NCI-H748 treated with DMSO at 0.1 percent for 48 hours (cell line): ENCODE measurements at regions not wholly inside any gene's neighbourhood (a gene's known extent, or its start where the extent isn't known, plus 50 kb on each side); places are given as distances from the start of the nearest gene placed in this dataset.

Experiments
- DNase-seq: peaks from one replicate; lab custom pipeline; 2025; lab: John Stamatoyannopoulos, UW

DNA sequence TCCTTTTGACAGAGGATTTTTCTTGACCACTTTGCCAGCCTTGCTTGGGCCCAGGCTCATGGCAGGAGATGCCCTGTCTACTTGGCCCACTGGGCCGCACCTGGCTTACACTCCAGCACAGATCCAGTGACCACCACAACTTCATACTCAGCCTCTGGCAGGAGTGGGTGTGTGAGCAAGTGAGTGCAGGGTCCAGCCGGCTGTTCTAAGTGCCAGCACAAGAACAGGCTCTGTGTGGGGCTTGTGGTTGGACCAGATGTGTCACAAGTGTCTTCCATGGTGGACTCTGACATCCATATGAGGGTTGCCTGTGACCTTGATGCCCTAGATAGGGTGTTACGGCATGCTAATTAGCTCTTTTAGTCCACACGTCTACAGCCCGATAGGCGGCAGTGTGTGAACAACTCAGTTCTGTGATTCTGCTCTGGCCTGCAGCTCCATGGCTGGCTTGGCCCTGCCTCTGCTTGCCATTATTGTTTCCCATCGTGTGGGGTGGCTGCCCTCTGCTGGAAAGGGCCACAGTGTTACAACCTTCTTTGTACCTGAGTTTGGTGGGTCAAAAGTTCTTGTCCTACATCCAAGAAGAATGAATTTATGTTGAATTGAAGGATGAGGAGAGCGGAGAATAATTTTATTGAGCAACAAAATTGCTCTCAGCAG is 1089.1 kb downstream of the SLC6A15 start:
- DNase-seq: no peak

DNA sequence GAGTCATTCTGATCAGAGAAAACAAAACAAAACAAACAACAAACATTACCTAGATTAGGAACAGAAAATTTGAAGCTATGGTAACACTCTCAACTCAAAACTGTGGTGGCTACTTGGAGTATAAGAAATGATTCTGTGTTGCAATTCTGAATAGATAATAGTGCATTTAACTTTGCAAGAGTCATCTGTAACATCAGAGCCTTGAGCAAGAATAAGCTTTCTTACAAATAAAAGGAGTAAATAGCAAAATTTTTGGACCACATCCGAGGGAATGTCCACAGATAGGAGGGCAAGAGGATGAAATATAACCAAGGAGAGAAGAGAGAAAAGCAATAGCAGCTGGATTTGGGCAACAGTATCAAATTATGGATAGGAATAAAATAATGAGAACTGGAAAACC is 1090.6 kb downstream of the SLC6A15 start:
- no peak for DNase-seq

DNA sequence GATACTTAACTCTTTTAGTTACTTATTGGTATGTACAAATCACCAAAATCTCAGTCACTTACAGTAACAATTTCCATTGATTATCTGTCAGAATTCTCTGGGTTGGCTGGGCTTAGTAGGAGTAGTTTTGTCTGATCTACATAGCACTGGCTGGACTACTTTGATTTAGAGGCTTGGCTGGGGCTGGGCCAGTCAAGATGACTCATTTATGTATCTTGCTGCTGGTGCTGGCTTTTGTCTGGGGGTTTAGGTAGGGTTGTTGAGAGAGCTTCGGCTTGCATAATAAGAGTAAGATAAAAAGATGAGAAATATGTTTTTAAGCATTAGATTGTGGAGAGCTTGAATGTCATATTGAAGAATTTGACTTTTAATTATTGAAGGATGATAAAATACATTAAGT is 1093.7 kb downstream of the SLC6A15 start:
- no peak for DNase-seq

DNA sequence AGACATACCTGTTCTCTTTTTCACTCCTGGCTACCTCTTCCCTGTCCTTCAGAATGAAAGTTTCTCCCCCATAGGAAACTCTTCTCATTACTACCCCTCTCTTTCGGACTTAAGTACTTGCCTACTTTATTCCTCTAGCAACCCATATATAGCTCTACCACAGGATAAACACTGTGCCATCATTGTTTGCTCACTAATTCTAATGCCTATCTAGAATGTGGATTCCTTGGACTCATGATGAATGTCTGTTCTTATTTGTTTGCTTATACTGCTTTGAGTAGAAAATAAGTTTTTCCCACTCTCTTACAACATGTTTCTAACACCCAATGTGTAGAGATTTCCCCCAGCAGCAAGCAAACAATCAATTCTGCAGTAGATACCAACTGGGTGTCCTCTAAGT is 1094.9 kb downstream of the SLC6A15 start:
- DNase-seq: no peak

DNA sequence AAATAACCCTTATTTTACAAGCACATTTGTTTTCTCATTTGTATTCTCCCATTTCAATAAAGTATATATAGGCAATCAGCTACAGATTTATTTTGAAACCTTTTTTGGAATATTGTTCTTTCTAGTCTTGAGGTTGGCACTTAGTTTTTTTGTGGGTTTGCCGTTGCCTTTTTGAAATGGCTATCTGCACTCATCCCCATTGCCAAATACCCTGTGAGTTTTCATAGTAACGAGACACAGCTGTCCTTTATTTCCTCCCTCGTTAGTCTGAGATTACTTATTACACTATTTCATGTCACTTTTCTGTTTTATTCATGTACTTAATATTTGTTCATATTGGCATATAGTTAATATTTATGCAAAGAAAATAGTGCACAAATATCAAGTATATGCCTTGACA is 1104.0 kb downstream of the SLC6A15 start:
- DNase-seq: no peak

DNA sequence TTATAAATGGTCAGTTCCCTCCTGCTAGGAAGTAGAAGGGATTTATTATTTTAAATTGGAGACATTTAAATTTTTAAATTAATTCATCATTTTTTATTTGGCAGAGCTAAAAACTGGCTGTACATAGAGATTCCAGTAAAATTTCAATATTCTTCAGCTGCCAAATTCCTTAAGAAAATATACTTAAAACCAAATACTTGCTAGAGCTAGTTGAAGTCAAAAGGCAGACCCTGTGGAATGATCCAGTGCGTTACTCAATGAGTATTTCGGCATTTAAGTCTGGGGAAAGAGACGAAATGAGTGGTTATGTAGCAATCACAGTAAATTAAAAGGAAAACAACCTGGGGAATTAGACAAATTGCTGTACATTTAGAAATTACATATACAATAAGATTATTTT is 1104.7 kb downstream of the SLC6A15 start:
- DNase-seq: no peak

DNA sequence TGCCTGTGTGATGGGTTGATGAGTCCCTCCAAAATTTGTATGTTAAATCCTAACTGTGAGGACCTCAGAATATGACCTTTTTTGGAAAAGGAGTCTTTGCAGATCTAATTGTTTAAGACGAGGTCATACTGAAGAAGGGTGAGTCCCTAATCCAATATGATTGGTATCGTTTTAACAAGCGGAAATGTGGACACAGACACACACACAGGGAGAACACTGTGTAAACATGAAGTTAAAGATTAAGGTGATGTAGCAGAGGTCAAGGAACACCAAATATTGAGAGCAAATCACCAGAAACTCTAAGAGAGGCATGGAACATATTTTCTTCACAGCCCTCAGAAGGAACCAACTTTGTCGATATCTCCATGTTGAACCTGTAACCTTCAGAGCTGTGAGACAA is 1106.7 kb downstream of the SLC6A15 start:
- DNase-seq: no peak

DNA sequence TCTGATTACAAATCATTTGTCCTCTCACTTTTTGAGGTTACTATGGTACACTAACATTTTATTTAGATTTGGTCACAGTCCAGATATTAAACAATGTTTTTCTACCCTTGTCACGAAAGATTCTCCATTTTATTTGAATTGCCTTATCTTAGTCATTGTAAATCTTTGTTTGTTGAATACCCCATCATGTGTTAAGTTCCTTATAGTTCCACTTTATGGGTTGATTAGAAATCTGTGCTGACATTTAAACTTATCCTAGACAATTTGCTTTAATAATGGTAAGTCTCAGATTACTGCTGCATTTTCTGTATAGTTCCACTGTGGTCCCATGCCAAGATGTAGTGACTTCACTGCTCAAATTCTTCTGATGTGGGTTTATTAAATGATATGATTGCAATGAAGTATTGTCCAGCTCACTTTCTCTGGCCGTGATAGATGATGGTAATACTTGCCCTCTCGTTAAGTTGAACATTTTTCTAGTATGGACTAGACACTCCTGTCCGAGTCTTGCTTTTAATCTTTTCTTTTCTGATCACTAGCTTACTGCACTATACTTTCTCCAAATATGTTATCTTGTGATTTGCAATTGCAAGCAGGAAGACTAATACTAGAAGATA is 1107.3 kb downstream of the SLC6A15 start:
- no peak for DNase-seq

DNA sequence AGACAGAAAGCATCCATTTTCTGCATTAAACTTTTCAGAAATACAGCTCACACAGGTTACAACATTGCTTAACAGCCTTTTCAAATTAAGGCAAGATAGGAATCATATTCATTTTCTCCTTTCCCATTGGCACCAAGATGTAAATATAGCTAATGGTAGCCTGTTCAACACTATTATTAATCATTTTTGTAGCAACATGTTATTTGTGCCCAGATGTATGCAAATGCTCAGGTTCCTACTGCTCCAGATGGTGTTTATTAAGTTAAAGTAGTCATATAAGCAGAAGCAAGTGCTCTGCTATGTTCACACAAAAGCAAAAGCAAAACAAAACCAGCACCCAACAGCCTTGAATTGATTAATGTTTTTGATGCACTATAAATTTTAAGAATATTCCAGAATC is 1110.6 kb downstream of the SLC6A15 start:
- DNase-seq: no peak

DNA sequence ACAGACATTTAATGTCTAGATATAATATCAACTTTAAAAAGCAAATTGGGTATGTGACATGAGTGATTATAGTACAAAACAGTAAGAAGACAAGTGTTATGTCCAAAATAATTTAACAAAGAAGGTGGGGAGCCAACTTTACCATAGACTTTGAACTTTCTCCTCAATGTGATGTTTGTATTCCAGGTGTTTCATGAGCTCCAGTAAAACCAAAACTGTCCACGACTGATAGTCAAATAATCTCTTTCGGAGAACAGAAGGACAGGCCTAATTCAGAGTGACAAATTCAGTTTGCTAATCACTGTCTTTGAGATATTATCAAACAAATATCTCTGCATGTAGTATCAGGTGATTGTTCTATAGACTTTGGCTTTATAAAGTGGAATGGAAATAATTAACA is 1112.6 kb downstream of the SLC6A15 start:
- DNase-seq: no peak

DNA sequence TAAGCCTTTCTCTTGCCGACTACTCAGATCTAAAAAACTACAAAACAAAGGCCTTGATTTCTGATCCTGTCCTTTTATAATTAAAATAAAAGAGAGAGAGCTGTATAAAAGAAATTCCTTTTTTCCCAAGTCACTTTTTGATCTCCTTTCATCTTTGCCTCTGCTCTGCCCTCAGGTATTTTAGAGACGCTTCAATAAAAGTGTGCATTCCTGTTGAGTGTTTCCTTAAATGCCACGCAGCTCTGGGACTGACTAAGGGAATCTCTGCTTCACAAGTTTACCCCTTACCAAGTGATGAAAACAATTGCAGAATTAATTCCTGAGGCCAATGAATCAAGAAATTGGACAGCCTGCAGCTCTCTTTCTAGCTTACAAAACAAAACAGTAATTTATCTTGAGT is 1109.8 kb downstream of the TMTC2 start:
- DNase-seq: no peak

DNA sequence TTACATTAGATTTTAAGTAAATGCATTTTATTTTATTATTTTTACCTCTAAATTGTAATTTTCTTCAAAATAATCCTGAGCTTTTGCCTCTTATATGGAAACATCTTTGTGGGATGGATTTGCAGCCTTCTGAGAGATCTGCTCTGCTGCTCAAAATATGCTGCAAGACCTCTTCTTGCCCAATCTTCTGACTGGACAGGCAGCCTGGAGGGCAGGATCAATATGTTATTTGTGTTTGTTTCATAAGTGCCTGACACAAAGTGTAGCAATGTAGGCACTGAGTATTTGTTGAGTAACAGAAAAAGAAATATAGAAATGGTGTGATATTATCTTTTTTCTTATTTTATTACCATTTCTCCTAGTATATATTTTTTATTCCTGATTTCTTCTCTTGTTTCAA is 1106.9 kb downstream of the TMTC2 start:
- DNase-seq: no peak

DNA sequence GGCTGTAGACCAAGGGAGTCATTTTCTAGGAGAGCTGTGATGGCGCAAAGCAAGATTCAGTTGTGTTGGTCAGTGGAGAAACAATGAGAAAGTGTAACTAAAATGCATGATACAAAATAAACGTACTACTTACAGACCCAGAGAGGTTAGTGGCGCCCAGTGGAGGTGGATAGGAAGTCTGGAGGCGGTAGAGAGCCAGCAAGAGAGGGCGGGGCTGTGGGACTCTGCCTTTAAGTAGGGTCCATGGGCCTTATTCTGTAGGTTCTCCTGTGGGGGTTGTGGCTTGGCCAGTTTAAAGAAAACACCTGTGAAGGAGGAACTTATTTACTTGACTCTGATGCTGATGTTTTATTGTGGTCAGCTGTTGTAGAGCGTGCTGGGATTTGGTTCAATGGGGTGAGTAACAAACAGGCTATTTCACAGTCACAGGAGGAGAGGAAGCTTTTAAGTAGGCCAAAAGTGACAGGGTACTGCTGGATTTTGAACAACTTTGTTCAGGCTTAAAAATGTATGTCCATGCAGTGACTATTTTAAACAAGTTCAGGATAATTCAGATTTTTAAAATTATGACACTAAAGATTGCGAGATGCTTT is 1097.7 kb downstream of the TMTC2 start:
- no peak for DNase-seq

DNA sequence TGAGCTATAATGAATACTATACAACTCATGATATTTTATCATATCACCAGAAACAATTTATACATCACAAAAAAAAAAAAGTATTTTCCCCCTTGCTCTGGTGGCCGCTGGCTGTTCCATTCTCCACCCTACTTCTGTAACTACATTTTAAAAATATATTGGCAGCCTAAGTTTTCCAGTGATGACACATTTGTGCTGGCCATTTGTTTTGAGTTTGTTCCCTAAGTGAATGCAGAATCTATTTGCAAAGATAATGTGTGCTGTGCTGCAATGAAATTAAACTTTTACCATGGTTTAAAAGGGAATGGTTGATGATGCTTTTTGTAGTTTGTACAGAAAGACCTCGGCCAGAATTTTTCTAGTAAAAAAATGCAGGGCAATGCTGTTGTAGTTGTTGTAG is 1092.8 kb downstream of the TMTC2 start:
- no peak for DNase-seq

DNA sequence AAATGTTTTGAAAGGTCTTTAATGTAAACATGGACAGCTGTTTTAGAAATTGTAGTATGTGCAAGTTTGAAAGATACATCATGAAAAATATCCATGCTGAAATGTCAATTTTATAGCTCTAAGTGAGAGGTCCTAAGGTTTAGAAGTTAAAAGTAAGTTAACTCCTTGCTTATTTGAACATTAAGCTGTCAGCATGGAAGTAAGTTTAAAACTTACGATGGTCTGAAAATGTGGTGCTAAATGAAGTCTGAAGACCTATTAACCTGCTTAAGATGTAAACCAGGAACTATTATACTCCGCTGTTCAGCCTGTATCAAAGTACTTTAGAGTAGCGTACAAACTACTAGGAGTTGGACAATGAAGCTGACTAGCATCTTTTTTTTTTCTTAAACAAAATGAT is 1082.4 kb downstream of the TMTC2 start:
- DNase-seq: no peak

DNA sequence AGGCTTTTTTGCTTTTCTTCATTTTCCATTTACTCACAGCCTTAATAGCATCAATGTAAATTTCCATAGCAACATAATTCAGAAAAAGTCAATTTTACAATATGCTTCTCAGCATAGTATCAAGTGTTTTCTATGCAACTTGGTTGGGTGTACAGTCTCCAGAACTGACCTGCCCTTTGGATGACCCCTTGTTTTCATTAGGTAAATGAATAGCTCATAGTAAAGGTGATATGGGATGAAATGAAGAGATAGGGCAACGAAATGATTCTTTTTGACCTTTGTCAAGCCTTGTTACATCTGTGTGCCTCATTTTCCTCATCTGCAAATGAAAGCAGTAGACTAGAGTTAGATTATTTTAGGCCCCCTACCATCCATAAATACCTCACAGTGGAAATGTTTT is 1081.0 kb downstream of the TMTC2 start:
- DNase-seq: no peak

DNA sequence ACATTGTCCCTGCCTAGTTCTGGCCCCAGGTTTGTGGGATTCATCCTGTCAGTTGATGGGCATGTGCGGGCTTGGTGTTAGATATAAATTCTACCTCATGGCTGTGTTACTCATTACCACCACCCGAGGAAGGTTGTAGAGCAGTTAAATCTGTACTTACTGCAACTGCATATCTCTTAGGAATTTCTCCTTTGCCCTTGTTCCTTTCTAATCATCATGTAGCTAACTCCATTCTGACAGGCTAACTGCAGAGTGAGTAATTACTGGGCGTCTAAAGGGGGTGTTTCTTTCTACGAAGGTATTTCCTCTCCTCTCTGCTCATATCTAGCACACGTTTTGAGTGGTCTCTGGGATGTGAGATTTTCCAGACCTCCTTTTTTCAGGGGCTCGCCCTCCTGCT is 1076.7 kb downstream of the TMTC2 start:
- no peak for DNase-seq

DNA sequence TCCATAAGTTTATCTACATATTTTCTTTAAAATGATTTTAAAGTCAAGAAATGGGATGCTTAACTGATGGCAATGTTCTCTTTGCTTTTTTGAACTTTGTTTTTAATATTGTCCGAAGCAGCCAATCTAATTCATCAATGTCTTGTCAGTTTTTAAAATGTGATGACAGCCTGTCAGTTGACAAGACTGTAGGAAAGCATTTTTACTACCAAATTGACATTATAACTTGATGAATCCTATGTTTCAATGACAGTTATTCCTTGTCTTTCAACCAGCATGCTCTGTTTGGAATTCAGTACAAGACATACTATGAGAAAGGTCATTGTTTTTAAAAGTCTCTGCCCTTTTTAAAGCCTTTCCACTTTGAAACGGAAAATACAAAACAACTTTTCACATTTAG is 1073.2 kb downstream of the TMTC2 start:
- DNase-seq: no peak

DNA sequence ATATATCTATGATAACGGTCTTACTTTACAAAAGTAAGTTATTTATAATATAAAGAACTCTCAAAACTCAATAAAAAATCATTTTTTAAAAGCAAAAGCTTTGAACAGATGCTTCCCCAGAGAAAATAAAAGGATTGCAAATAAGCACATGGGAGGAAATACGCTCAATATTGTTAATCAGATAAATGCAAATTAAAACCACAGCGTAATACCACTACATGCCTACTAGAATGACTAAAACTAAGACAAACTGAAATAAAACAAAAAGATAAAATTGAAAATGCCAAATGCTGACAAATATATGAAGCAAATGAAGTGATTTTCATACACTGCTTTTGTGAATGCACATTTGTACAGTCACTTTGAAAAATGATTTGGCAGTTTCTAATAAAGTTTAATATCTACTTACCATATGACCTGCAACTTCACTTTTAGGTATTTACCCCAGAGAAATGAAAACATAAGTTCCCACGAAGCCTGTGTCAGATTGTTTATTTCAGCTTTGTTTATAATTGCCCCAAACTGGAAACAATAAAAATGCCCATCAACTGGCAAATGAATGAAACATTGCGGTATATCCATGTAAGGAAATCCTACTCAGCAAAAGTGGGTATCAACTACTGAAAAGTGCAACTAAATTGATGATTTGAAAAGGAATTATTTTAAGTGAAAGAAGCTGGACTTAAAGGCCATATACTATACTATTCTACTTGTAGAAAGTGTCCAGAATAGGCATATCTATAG is 1072.4 kb downstream of the TMTC2 start:
- DNase-seq: no peak

DNA sequence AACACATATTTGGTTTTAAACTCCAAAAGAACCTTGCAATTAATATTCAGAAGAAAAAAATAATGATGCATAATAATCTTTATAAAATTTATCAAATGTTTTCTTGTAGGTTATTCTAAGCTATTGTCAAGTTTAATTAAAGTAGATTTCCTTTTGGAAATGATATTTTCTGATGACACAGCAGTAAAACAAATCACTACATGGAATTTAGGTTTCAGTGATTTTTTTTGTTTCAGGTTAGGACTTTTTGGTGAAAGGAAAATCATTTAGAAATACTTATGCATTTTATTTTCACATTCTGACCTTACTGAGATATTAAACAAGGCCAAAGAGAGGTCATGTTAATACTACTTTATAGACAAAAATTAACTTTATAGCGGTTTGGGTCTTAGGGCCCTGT is 1067.2 kb downstream of the TMTC2 start:
- DNase-seq: no peak

DNA sequence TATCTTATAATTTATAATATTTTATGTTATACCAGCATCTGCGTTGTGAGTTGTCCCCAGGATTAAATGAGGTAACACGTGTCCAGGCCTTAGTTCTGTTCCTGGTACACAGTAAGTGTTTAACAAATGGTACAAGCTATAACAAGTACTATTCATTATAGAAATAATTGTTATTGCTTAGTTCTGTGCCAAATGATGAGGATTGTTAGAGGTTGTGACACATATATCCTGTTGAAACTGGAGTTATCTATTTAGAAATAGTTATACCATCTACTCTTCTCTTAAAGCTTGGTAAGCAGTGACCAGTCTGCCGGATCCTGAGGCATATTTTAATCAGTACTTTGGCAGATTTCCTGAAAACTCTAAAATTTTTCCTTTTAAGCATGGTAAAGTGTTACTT is 1066.5 kb downstream of the TMTC2 start:
- no peak for DNase-seq

DNA sequence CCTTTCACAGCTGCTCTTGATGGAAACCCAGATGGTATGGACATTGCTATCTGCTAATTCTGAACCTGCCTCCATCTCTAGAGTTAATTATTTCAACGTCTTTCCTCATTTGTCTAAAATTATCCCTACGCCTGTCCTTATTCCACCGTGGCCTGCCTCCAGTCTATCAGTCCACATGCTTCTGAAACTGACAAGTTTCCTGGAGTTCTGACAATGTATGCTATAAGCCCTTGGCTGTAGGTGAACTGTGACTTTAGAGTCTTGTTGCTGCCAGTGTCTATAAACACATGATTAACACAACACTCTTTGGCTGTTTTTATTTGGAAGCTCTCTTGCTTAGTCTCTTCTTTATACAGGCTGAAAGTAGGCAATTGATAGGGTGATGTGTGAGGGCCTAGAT is 1052.9 kb downstream of the TMTC2 start:
- DNase-seq: no peak

DNA sequence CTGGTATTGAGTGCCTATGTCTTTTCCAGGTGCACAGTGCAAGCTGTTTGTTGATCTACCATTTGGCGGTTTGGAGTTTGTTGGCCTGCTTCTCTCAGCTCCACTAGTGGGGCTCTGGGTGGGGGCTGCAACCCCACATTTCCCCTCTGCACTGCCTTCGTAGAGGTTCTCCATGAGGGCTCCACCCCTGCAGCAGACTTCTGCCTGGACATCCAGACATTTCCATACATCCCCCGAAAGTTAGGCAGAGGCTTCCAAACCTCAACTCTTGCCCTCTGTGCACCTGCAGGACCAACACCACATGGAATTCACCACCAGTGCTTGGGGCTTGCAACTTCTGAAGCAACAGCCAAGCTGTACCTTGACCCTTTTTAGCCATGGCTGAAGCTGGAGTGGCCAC is 1024.1 kb downstream of the TMTC2 start:
- no peak for DNase-seq
